Esophagus muscularis mucosa (tissue), 3 donors: ENCODE measurements at regions not wholly inside any gene's neighbourhood (a gene's known extent, or its start where the extent isn't known, plus 50 kb on each side); places are given as distances from the start of the nearest gene placed in this dataset.

Source experiments
- EP300 ChIP-seq: sonication (generic); formaldehyde crosslinking; IDR thresholded peaks from one replicate; pipeline ENCODE4 v1.6.1; 2017; ENCODE audit warnings: antibody characterized with exemption
- POLR2A ChIP-seq: fragments of 450-650 bp; IDR thresholded peaks from one replicate; pipeline ENCODE4 v1.6.1; 2017; ENCODE audit warnings: antibody characterized with exemption, moderate library complexity, mild to moderate bottlenecking, low read depth
- POLR2AphosphoS5 ChIP-seq, 2 donors: sonication (generic); formaldehyde crosslinking; IDR thresholded peaks; one replicate each; pipeline ENCODE4 v1.6.1; 2017; ENCODE audit warnings: antibody characterized with exemption in 2 of 2

- TF ChIP-seq POLR2A (no peak), POLR2AphosphoS5 (IDR thresholded peaks at IDR 0.05) (no peak), EP300 (no peak)
Measured at GRCh38 chr1:224819861-224820260, 109.6 kb upstream of the DNAH14 start.
